GM12875 (cell line): ENCODE measurements at regions not wholly inside any gene's neighbourhood (a gene's known extent, or its start where the extent isn't known, plus 50 kb on each side); places are given as distances from the start of the nearest gene placed in this dataset.

Experiments used
- H3K4me3 ChIP-seq: one replicate; pipeline ENCODE4 v1.5.1; 2011; ENCODE audit warnings: low read depth, low read length, control low read depth
- CTCF ChIP-seq: IDR thresholded peaks from 2 replicates; pipeline ENCODE4 v1.5.1; 2011; ENCODE audit warnings: low read depth, mild to moderate bottlenecking, control low read depth, inconsistent platforms, low read length, moderate library complexity, borderline replicate concordance; ENCODE audit not compliant: insufficient read depth

- H3K4me3 ChIP-seq: no peak overlapping the region
- TF ChIP-seq CTCF: no peak
These were observed 887.5 kb downstream of the DIPK2A start for GRCh38 chr3:144859161-144859560.

GRCh38 chr3:144864646-144865045, 893.0 kb downstream of the DIPK2A start:
- TF ChIP-seq CTCF: no peak
- no peak overlapping the region for H3K4me3 ChIP-seq

GRCh38 chr3:144865948-144866347, 894.3 kb downstream of the DIPK2A start:
- H3K4me3 ChIP-seq: no peak overlapping the region
- no peak for TF ChIP-seq CTCF

GRCh38 chr3:144866476-144866875, 894.9 kb downstream of the DIPK2A start:
- no peak for TF ChIP-seq CTCF

GRCh38 chr3:144868506-144868905, 896.9 kb downstream of the DIPK2A start:
- TF ChIP-seq CTCF: no peak
- no peak overlapping the region for H3K4me3 ChIP-seq

More at GRCh38 chr3:144866476-144866875, 894.9 kb downstream of the DIPK2A start:
- no peak overlapping the region for H3K4me3 ChIP-seq

- no peak overlapping the region for H3K4me3 ChIP-seq
- no peak for TF ChIP-seq CTCF
These were observed 901.4 kb downstream of the DIPK2A start for GRCh38 chr3:144873066-144873465.

- no peak for TF ChIP-seq CTCF
These were observed 903.6 kb downstream of the DIPK2A start for GRCh38 chr3:144875211-144875610.

More at GRCh38 chr3:144875211-144875610, 903.6 kb downstream of the DIPK2A start:
- no peak overlapping the region for H3K4me3 ChIP-seq
